ENCODE measurements at regions not wholly inside any gene's neighbourhood (a gene's known extent, or its start where the extent isn't known, plus 50 kb on each side); places are given as distances from the start of the nearest gene placed in this dataset.

DNA sequence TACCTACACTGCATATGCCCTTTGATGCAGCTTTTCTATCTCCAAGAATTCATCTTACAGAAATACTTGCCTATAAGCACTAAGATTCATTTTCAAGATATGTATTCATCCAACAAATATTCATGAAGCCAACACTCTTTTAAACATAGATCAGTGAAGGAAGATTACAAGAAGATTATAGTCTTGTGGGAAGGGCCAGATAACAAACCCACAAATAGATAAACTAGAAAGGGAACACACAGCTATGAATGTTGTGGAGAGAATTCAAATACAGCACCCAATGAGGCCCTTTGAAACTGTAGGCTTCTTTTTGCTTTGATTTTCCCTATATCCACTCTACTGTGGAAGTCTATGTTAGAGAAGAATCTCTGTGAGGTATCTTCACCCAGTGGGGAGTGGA lies 186.7 kb upstream of the RBMS1 start:
- DNase-seq, result no peak

DNA sequence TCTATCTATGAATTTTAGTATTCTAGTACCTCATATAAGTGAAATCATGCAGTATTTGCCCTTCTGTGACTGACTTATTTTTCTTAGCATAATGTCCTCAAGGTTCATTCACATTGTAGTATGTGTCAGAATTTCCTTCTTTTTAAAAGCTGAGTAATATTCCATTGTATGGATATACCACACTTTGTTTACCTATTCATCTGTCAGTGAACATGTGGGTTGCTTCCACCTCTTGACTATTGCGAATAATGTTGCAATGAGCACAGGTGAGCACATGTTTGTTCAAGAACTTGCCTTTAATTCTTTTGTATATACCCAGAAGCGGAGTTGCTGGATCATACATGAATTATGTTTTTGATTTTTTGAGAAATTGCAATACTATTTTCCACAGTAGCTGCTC lies 187.4 kb upstream of the RBMS1 start:
- DNase-seq, result no peak

- no peak for DNase-seq
Measured at GRCh38 chr2:160683206-160683605, 189.6 kb upstream of the RBMS1 start.

DNA sequence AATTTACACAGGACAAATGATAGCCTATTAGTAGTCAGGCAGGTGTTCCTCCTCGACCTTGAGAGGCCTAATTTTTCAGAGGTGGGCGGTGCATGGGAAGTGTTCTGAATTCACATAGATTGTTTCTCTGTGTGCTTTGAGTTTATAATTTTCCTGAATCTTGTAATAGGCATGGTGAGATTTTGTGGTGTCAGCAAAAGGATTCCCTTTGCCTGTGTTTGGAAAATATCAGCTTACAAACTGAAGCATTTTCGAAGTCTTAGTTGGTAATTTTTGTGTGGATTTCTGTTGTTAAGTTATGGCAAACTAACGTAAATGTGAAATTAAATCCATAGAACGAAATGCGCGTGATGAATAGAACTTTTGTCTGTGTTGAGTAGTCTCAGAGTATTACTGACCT lies 194.0 kb upstream of the RBMS1 start:
- peak; percentile 53 for DNase-seq

GRCh38 chr2:160689441-160689840 lies 195.8 kb upstream of the RBMS1 start:
- DNase-seq, result no peak

- DNase-seq, result no peak
Measured at GRCh38 chr2:160694221-160694620, 200.6 kb upstream of the RBMS1 start.

DNA sequence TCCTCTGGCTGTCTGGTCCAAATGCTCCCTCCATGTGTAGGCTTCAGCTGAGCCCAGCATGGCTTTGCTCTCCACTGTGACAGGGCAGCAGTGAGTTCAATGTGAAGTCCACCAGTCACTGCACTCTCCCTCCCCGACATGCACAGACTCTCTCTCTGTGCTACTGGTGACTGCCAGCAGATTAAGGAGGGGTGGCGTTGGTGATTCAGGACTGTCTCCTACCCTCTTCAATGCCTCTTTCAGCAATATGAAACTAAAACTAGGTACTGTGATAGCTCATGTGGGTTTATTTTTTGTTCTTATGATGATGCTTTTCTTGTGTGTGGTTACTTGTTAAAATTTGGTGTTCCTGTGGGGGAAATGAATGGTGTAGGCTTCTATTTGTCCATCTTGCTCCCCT lies 201.0 kb upstream of the RBMS1 start:
- no peak for DNase-seq

DNA sequence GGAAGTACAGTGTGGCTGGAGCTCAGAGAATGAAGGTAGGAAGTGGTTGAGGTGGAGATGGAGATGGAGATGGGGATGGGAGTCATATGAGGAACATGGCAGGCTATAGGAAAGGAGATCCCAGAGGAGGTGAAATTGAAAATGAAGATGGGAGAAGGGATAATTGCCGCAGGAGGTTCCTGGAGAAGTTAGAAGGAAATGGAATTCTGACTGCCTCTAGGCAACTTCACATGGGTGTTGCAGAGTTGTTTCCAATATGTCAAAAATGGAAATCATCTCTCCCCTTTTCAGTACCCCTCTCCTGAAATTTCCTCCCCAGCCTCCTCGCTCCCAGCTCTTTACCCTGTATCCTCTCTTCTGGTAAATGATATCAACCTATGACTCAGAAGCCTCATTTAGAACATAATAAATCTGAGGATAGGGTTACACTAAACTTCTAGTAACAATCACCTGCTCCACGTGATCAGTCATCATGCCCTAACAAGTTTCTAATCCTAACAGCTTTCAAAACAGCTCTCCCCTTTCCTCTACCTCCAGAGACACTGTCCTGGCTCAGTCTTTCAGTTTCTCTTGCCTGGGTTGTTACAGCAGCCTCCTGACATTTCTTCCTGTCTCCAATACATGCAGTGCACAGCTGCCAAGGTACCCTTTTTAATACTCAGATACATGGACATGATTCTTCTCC lies 201.9 kb upstream of the RBMS1 start:
- peak; percentile 29 for DNase-seq

DNA sequence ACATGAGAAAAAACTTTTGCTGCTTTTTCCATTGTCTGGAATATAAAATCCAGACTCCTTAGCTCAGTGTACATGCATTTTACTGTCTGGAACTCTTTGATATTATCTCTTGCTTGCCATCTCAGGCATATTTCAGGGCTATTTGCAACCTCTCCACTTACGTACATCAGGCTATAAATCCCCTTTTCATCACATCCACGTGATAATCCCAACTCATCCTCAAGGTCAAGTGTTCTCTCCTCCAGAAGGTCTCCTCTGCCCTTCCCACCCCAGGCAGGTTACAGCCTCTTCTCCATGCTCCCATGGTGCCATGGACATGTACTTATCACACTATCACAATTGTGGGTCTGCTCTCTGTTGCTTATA lies 202.5 kb upstream of the RBMS1 start:
- DNase-seq, result peak; percentile 9

- DNase-seq, result no peak
Measured at GRCh38 chr2:160697817-160698216, 204.2 kb upstream of the RBMS1 start.

GRCh38 chr2:160700021-160700814 lies 206.6 kb upstream of the RBMS1 start:
- DNase-seq, result no peak

DNA sequence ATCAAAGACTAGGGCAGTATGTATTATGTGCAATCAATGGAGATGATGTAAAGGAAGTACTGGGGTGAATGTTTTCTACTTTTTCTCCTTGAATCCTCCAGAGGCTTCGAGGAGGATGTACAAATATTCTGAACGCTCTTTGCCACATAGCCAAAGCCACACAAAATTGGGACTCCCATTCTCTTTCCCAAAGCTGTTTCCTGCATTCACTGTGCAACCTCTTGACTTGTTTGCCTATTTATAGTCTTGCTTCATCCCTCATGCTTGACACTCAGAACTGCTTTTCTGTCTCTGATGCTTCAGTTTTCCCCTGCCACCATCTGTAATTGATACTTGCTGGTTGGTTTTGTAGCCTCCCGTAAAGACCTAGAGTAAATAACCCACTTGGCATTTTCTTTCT lies 208.2 kb upstream of the RBMS1 start:
- peak; percentile 16 for DNase-seq

DNA sequence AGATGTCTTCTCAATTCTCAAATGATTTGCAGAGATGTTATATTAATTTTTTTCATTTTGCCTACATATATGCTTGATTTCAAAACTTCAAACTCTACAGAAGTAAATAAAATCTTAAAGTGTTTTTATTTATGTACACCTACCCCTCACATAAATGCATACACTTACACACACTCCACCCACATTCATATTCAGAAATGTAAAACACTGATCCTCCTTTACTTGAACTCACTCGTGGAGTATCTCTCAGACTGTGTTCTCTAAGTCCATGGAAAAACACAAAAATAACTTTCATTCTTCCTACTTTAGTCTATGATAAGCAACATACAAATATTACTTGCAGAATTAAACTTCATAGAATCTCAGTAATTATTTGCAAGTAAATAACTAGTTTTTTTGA lies 209.1 kb upstream of the RBMS1 start:
- no peak for DNase-seq

DNA sequence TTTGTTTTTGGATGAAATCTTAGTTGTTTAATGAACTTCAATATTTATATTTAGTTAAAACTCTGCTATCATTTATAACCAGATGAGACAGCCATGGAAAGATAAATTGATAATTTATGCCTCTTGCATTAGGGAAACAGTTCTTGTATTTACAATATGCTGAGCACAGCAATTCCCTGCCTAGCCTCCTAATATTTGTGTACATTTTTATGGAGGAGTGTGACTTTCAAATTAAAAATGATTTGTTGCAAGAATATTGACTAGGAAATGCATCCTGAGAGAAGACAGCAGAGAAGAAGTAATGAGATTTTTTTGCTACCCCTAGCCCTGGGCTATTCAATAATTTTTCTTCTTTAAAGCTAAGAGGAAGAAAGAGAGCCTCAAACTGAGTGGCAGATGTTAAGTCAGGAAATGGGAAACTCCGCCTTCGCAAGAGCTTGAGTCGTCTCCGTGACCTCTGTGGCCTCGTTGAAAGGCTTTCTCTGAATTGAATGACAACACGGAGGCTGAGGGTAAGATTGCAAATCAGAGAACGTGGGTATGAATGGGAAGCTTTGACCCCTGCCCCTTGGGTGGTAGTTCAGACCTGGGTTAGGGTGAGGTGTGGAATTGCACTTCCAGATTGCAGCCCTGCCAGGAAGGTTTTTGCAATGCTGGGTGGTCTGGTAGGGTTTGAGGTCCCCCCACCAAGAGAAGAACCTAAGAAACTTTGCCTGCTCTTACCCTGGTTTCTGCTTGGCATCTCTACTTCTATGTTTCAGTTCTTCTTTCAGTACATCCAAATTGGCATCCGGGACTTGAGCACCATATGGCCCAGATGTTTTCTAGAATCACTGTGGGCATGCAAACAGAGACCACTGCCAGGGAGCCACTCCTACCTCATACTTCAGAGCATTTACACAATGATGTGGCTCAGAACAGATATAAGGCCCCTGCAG lies 210.3 kb upstream of the RBMS1 start:
- DNase-seq, result no peak

DNA sequence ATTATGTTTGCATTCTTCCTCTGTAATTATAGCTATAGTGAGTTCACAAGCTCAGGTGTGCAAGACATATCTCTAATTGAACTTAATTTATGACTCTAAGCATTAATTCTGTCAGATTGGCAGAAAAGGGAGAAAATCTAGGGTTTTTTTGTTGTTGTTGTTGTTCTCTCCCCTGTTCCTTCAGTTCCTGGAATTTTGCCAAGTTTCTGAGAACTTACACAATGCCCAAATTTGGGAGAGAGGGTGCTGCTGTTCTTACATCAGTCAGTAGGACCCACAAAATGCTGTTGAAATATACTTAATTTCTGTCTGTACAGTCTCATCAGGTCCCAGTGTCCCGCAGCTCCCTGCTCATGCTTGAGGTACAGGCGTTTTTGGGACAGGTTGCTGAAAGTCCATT lies 221.8 kb upstream of the RBMS1 start:
- DNase-seq, result no peak

- DNase-seq, result no peak
Measured at GRCh38 chr2:160719116-160719515, 225.5 kb upstream of the RBMS1 start.

DNA sequence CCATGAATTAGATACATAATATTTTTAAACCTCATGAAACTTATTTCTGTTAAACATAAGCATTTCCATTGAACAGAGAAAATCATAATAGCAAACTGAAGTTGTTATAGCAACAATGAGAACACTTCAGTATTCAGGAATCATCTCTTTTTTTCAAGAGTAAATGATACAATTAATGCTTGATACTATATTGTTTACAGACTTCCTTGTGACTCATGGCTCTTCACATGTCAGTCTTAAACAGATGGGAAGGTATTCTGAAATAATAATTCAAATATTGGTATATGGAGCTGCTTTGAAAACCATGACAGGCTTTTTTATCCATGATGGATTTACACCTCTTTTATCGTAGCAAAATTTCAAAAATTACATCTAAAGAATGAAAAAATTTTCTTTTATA lies 226.5 kb upstream of the RBMS1 start:
- no peak for DNase-seq

- DNase-seq, result no peak
Measured at GRCh38 chr2:160721089-160722040, 227.8 kb upstream of the RBMS1 start.

DNA sequence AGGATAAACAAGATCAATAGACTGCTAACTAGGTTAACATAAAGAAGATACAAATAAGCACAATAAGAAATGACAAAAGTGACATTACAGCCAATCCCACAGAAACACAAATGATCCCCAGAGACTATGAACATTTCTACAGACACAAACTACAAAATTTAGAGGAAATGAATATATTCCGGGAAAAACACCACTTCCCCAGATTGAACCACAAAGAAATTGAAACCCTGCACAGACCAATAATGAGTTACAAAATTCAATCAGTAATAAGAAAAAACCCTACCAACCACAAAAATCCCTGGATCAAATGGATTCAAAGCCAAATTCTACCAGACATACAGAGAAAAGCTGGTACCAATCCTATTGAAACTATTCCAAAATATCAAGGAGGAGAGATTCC lies 232.4 kb upstream of the RBMS1 start:
- no peak for DNase-seq

GRCh38 chr2:160730296-160730995 lies 236.8 kb upstream of the RBMS1 start:
- no peak for DNase-seq

DNA sequence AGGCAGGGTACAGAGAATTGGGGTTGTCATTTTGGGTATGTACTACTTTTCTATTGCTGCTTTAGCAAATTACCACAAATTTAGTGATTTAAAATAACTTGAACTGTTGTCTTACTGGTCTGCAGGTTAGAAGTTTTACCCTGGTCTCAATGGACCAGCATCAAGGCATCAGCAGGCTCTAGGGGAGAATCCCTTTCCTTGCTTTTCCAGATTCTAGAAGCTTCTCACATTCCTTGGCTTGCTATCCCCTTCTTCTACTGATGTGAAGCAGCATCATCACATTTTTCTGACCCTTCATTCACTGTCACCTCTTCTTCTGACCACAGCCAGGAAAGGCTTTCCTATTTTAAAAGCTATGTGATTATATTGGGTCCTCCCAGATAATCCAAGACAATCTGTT lies 237.8 kb upstream of the RBMS1 start:
- no peak for DNase-seq

DNA sequence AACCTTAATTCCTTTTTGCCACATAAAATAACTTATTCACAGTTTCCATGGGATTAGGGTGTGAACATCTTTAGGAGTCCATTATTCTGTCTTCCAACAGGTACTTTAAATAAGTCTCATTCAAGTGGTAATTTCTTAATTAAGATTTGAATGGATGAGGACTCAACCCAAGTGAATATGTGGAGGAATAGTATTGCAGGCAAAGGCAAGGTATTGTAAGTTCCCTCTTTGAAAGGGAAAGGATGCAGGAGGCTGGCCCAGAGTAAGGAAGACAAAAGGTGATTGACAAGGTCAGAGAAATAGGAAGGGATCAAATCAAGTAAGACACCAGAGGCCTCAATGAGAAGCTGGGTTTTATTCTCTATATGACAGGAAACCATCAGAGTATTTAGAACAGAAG lies 238.2 kb upstream of the RBMS1 start:
- no peak for DNase-seq
